ENCODE measurements at regions not wholly inside any gene's neighbourhood (a gene's known extent, or its start where the extent isn't known, plus 50 kb on each side); places are given as distances from the start of the nearest gene placed in this dataset.

GRCh38 chr7:43041724-43042123 lies 70.7 kb upstream of the HECW1 start:
- DNase-seq (ENCODE audit: low read depth, low spot score) (no peak), FAIRE-seq (no peak)
- BruUV-seq (replicated peaks): no TSS peak
- TF ChIP-seq POLR2A (IDR thresholded peaks at IDR 0.05; ENCODE audit: low read depth, low read length) (no peak), EZH2 (IDR thresholded peaks at IDR 0.05; ENCODE audit: borderline replicate concordance, low read depth, low read length, severe bottlenecking) (no peak), GATA2 (IDR thresholded peaks at IDR 0.05; ENCODE audit: insufficient read depth, insufficient read length, low read depth, low read length) (no peak), JUN (IDR thresholded peaks at IDR 0.05; ENCODE audit: borderline replicate concordance, insufficient read depth, insufficient read length, low read depth) (no peak), FOS (IDR thresholded peaks at IDR 0.05; ENCODE audit: borderline replicate concordance, insufficient read depth, low read length) (no peak), POLR2AphosphoS5 (IDR thresholded peaks at IDR 0.05; ENCODE audit: insufficient read depth, low read depth, low read length) (no peak)
- Histone ChIP-seq H3K9me3 (replicated peaks; ENCODE audit: control insufficient read depth, insufficient read depth, low read length) (no peaks in the 10 kb centered on the region), H4K20me1 (replicated peaks; ENCODE audit: control insufficient read depth, extremely low read depth, insufficient read depth, low read length) (no peaks in the 10 kb centered on the region), H3K27ac (ENCODE audit: insufficient read depth, low read depth, low read length) (no peak overlapping the region), H3K4me3 (replicated peaks in 1 of 3; ENCODE audit: insufficient read depth in 1 of 3, low read depth in 1 of 3, low read length in 3 of 3) (no peak overlapping the region), H3K4me2 (ENCODE audit: insufficient read depth, low read length) (no peak overlapping the region), H3K27me3 (ENCODE audit: control insufficient read depth in 2 of 2, insufficient read depth in 2 of 2, low read length in 2 of 2) (no peaks in the 10 kb centered on the region), H3K9ac (replicated peaks; ENCODE audit: extremely low read depth, insufficient read depth, low read length) (no peak overlapping the region), H2AFZ (ENCODE audit: low read depth, low read length) (no peak overlapping the region), H3K36me3 (ENCODE audit: control insufficient read depth in 2 of 2, extremely low read depth in 1 of 2, insufficient read depth in 2 of 2, low read length in 2 of 2) (no peaks in the 10 kb centered on the region), H3K9me1 (replicated peaks; ENCODE audit: control insufficient read depth, extremely low read depth, insufficient read depth, low read length) (no peaks in the 10 kb centered on the region), H3K4me1 (ENCODE audit: control insufficient read depth, extremely low read depth, insufficient read depth, low read length) (no peaks in the 10 kb centered on the region), H3K79me2 (ENCODE audit: control insufficient read depth, insufficient read depth, low read length) (no peaks in the 10 kb centered on the region)
- dilution Hi-C loops (cut with MboI; ENCODE audit: extremely low pct_ligation_motif_present, low sequenced_read_pairs) (no loop called here), intact Hi-C loops (cut with micrococcal nuclease) (no loop called here)
- POLR2A ChIA-PET: no interaction called here
- CTCF ChIA-PET: no interaction called here

DNA sequence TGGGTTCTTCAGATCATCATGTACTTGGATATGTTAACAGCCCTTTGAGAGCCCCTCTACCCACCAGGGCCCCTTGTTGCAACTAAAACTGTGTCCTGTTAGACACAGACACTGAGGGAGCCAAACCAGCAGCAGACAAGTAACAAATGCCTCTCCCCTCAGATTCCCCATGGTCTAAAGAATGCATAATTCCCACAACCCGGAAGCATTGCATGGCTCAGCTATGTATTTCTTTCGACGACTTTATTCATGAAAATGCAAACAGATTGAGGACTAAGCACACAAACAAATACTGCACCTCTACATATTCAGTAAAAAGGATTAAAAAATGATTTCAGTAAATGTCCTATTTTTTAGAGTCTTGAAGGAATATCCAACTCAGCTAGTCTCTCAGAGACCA lies 70.1 kb upstream of the HECW1 start:
- POLR2A ChIA-PET: no interaction called here

More for the DNA sequence above, 70.1 kb upstream of the HECW1 start:
- Histone ChIP-seq H3K79me2 (ENCODE audit: control insufficient read depth, insufficient read depth, low read length) (no peaks in the 10 kb centered on the region), H3K9me3 (replicated peaks; ENCODE audit: control insufficient read depth, insufficient read depth, low read length) (no peaks in the 10 kb centered on the region), H3K9me1 (replicated peaks; ENCODE audit: control insufficient read depth, extremely low read depth, insufficient read depth, low read length) (no peaks in the 10 kb centered on the region), H3K4me2 (ENCODE audit: insufficient read depth, low read length) (no peak overlapping the region), H3K27me3 (ENCODE audit: control insufficient read depth in 2 of 2, insufficient read depth in 2 of 2, low read length in 2 of 2) (no peaks in the 10 kb centered on the region), H3K27ac (ENCODE audit: insufficient read depth, low read depth, low read length) (no peak overlapping the region), H3K36me3 (ENCODE audit: control insufficient read depth in 2 of 2, extremely low read depth in 1 of 2, insufficient read depth in 2 of 2, low read length in 2 of 2) (no peaks in the 10 kb centered on the region), H2AFZ (ENCODE audit: low read depth, low read length) (no peak overlapping the region), H3K9ac (replicated peaks; ENCODE audit: extremely low read depth, insufficient read depth, low read length) (no peak overlapping the region), H3K4me3 (replicated peaks in 1 of 3; ENCODE audit: insufficient read depth in 1 of 3, low read depth in 1 of 3, low read length in 3 of 3) (no peak overlapping the region), H3K4me1 (ENCODE audit: control insufficient read depth, extremely low read depth, insufficient read depth, low read length) (no peaks in the 10 kb centered on the region), H4K20me1 (replicated peaks; ENCODE audit: control insufficient read depth, extremely low read depth, insufficient read depth, low read length) (no peaks in the 10 kb centered on the region)
- dilution Hi-C loops (cut with MboI; ENCODE audit: extremely low pct_ligation_motif_present, low sequenced_read_pairs) (no loop called here), intact Hi-C loops (cut with micrococcal nuclease) (no loop called here)
- DNase-seq (ENCODE audit: low read depth, low spot score) (no peak), FAIRE-seq (no peak)
- no TSS peak for BruUV-seq (replicated peaks)
- CTCF ChIA-PET: no interaction called here
- TF ChIP-seq POLR2AphosphoS5 (IDR thresholded peaks at IDR 0.05; ENCODE audit: insufficient read depth, low read depth, low read length): no peak
- TF ChIP-seq, protein P1, sequence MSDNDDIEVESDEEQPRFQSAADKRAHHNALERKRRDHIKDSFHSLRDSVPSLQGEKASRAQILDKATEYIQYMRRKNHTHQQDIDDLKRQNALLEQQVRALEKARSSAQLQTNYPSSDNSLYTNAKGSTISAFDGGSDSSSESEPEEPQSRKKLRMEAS (IDR thresholded peaks at IDR 0.05; ENCODE audit: insufficient read depth, insufficient read length): no peak
- no peak for TF ChIP-seq EZH2 (IDR thresholded peaks at IDR 0.05; ENCODE audit: borderline replicate concordance, low read depth, low read length, severe bottlenecking)
- no peak for TF ChIP-seq MYC (IDR thresholded peaks at IDR 0.05; ENCODE audit: low read depth, low read length)
- no peak for TF ChIP-seq GATA2 (IDR thresholded peaks at IDR 0.05; ENCODE audit: insufficient read depth, insufficient read length, low read depth, low read length)
- no peak for TF ChIP-seq FOS (IDR thresholded peaks at IDR 0.05; ENCODE audit: borderline replicate concordance, insufficient read depth, low read length)
- TF ChIP-seq JUN (IDR thresholded peaks at IDR 0.05; ENCODE audit: borderline replicate concordance, insufficient read depth, insufficient read length, low read depth): no peak
- TF ChIP-seq, protein P2, sequence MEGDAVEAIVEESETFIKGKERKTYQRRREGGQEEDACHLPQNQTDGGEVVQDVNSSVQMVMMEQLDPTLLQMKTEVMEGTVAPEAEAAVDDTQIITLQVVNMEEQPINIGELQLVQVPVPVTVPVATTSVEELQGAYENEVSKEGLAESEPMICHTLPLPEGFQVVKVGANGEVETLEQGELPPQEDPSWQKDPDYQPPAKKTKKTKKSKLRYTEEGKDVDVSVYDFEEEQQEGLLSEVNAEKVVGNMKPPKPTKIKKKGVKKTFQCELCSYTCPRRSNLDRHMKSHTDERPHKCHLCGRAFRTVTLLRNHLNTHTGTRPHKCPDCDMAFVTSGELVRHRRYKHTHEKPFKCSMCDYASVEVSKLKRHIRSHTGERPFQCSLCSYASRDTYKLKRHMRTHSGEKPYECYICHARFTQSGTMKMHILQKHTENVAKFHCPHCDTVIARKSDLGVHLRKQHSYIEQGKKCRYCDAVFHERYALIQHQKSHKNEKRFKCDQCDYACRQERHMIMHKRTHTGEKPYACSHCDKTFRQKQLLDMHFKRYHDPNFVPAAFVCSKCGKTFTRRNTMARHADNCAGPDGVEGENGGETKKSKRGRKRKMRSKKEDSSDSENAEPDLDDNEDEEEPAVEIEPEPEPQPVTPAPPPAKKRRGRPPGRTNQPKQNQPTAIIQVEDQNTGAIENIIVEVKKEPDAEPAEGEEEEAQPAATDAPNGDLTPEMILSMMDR (IDR thresholded peaks at IDR 0.05; ENCODE audit: extremely low read depth in 1 of 2, insufficient read depth in 1 of 2, low read depth in 1 of 2, low read length in 2 of 2): no peak
- no peak for TF ChIP-seq POLR2A (IDR thresholded peaks at IDR 0.05; ENCODE audit: low read depth, low read length)

All from endothelial cell of umbilical vein (primary cell).